ENCODE measurements at regions not wholly inside any gene's neighbourhood (a gene's known extent, or its start where the extent isn't known, plus 50 kb on each side); places are given as distances from the start of the nearest gene placed in this dataset.
"Not testable (repeated sequence)": the region's sequence is repeated elsewhere in the genome, so short reads cannot be mapped to it uniquely, and the experiment has no call there.

DNA sequence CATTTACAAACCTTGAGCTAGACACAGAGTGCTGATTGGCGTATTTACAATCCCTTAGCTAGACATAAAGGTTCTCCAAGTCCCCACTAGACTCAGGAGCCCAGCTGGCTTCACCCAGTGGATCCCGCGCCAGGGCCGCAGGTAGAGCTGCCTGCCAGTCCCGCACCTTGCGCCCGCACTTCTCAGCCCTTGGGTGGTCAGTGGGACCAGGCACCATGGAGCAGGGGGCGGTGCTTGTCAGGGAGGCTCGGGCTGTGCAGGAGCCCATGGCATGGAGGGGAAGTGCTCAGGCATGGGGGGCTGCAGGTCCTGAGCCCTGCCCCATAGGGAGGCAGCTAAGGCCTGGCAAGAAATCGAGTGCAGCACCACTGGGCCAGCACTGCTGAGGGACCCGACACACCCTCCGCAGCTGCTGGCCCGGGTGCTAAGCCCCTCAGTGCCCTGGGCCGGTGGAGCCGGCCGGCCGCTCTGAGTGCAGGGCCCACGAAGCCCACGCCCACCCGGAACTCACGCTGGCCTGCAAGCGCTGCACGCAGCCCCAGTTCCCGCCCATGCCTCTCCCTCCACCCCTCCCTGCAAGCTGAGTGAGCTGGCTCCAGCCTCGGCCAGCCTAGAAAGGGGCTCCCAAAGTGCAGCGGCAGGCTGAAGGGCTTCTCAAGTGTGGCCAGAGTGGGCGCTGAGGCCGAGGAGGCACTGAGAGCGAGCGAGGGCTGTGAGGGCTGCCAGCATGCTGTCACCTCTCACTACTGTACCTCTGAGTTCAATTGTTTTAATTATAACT is 1213.9 kb downstream of the OTOL1 start:
- Histone ChIP-seq H3K27me3 (ENCODE audit: control insufficient read depth, insufficient read depth, low read length) (no peaks in the 10 kb centered on the region), H3K27ac (ENCODE audit: low read depth, low read length) (no peak overlapping the region), H3K4me3 (ENCODE audit: low read depth, low read length) (no peak overlapping the region), H3K9me3 (ENCODE audit: control insufficient read depth, insufficient read depth, low read length) (peaks cover 3% of the 10 kb centered on the region; the same call in 1 of the 2 replicates)
- CTCF ChIA-PET: no interaction called here
- DNase-seq (ENCODE audit: low read depth, low spot score): no peak
- POLR2A ChIA-PET: no interaction called here
- TF ChIP-seq, protein P1, sequence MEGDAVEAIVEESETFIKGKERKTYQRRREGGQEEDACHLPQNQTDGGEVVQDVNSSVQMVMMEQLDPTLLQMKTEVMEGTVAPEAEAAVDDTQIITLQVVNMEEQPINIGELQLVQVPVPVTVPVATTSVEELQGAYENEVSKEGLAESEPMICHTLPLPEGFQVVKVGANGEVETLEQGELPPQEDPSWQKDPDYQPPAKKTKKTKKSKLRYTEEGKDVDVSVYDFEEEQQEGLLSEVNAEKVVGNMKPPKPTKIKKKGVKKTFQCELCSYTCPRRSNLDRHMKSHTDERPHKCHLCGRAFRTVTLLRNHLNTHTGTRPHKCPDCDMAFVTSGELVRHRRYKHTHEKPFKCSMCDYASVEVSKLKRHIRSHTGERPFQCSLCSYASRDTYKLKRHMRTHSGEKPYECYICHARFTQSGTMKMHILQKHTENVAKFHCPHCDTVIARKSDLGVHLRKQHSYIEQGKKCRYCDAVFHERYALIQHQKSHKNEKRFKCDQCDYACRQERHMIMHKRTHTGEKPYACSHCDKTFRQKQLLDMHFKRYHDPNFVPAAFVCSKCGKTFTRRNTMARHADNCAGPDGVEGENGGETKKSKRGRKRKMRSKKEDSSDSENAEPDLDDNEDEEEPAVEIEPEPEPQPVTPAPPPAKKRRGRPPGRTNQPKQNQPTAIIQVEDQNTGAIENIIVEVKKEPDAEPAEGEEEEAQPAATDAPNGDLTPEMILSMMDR (IDR thresholded peaks at IDR 0.05; ENCODE audit: low read depth, low read length): no peak

DNA sequence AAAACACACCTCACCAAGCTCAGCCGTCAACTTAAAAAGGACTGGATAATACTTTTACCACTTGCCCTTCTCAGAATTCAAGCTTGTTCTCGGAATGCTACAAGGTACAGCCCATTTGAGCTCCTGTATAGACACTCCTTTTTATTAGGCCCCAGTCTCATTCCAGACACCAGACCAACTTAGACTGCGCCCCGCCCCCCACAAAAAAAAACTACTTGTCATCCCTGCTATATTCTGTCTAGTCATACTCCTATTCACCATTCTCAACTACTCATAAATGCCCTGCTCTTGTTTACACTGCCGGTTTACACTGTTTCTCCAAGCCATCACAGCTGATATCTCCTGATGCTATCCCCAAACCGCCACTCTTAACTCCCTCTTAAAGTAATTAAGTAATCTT is 1220.5 kb downstream of the OTOL1 start:
- CTCF ChIA-PET; DNase-seq (ENCODE audit: low read depth, low spot score); H3K9me3 ChIP-seq (ENCODE audit: control insufficient read depth, insufficient read depth, low read length); H3K4me3 ChIP-seq (ENCODE audit: low read depth, low read length); H3K27me3 ChIP-seq (ENCODE audit: control insufficient read depth, insufficient read depth, low read length); POLR2A ChIA-PET; H3K27ac ChIP-seq (ENCODE audit: low read depth, low read length): not testable (repeated sequence)

DNA sequence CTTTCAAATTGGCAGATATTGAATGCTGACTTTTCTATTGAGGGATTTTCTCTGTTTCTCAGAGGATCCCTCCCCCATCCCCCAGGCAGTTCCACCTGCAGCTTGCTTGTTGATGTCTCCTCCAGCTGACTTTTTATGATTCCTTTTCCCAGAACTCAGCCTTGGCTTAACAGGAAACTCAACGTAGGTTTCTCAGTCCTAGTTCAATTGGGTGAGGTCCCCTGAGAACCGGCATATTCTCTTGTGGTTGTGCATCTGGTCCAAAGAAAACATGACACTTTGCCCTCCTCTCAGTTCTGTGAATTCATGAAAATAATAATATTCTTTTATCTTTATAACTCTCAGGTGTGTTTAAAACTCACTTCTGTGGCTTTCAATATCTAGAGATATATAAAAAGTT is 1222.1 kb downstream of the OTOL1 start:
- Histone ChIP-seq H3K9me3 (ENCODE audit: control insufficient read depth, insufficient read depth, low read length) (no peaks in the 10 kb centered on the region), H3K4me3 (ENCODE audit: low read depth, low read length) (no peak overlapping the region), H3K27me3 (ENCODE audit: control insufficient read depth, insufficient read depth, low read length) (no peaks in the 10 kb centered on the region), H3K27ac (ENCODE audit: low read depth, low read length) (no peak overlapping the region)
- POLR2A ChIA-PET: no interaction called here
- TF ChIP-seq, protein P1 (IDR thresholded peaks at IDR 0.05; ENCODE audit: low read depth, low read length): no peak
- CTCF ChIA-PET: no interaction called here
- DNase-seq (ENCODE audit: low read depth, low spot score): no peak

DNA sequence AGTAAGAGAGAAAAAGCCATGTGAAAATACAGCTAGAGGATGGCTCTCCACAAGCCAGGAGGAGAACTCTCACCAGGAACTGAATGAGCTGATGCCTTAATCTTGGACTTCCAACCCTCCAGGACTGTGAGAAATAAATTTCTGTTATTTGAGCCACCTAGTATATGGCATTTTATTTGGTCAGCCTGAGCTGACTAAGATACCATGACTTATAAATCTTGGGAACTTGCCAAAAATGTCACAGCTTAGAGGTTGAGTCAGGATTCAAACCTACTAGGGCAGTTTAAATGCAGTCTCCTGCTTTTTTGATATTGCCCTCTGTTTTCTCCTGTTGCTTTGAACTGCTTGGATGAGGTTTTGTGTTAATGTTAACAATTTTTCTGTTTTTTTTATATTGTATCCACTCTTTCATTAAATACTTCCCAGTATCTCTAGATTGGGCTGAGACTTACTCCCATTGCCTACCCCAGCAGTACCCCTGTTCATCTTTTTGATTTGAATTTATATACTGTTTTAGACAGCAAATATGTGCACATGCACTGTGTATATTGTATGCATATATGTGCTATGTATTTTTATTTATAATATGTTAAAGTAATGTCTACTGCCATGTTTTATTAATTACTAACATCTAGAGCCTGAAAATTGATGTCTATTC is 1223.2 kb downstream of the OTOL1 start:
- TF ChIP-seq, protein P1 (IDR thresholded peaks at IDR 0.05; ENCODE audit: low read depth, low read length): no peak
- ChIA-PET CTCF (no interaction called here), POLR2A (no interaction called here)
- Histone ChIP-seq H3K9me3 (ENCODE audit: control insufficient read depth, insufficient read depth, low read length) (no peaks in the 10 kb centered on the region), H3K27ac (ENCODE audit: low read depth, low read length) (no peak overlapping the region), H3K27me3 (ENCODE audit: control insufficient read depth, insufficient read depth, low read length) (no peaks in the 10 kb centered on the region), H3K4me3 (ENCODE audit: low read depth, low read length) (no peak overlapping the region)
- peak; percentile 74 for DNase-seq (ENCODE audit: low read depth, low spot score)

DNA sequence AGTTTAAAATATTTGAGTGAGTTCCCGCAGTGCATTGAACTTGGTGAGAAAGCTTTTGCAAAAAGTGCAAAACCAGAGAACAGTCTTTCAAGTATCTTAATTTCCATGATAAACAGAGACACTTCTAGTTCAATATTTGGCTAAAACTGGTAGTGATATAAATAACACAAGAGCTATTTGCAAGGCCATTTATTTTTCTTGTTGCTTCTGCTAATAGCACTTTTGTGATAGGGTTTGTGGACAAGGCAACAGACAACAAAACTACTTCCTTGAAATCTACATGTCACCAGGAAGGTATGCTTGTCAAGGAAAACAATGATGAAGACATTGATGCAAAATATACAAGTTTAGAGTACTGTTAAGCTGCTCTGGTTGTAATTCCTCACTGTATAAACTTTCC is 1225.1 kb downstream of the OTOL1 start:
- TF ChIP-seq, protein P1 (IDR thresholded peaks at IDR 0.05; ENCODE audit: low read depth, low read length): no peak
- ChIA-PET POLR2A (no interaction called here), CTCF (interaction anchor here (0.9 kb wide), 1 partner anchor 335 kb away, joined by 3 read pairs; no protein-coding TSS in a partner anchor)
- DNase-seq (ENCODE audit: low read depth, low spot score): no peak
- no peak overlapping the region for H3K4me3 ChIP-seq (ENCODE audit: low read depth, low read length)
- no peaks in the 10 kb centered on the region for H3K9me3 ChIP-seq (ENCODE audit: control insufficient read depth, insufficient read depth, low read length)
- H3K27ac ChIP-seq (ENCODE audit: low read depth, low read length): no peak overlapping the region
- H3K27me3 ChIP-seq (ENCODE audit: control insufficient read depth, insufficient read depth, low read length): no peaks in the 10 kb centered on the region
